WTC11 (cell line): ENCODE measurements at regions not wholly inside any gene's neighbourhood (a gene's known extent, or its start where the extent isn't known, plus 50 kb on each side); places are given as distances from the start of the nearest gene placed in this dataset.

ENCODE experiments used
- ATAC-seq: fragments of 200-7000 bp; cut with Tn5 transposase; 2 replicates; pipeline ENCODE4 v1.10.0; 2021; ENCODE audit warnings: mild to moderate bottlenecking, moderate library complexity
- CTCF ChIA-PET: fragments of 300-600 bp; sonication (Branson Sonifier 250); formaldehyde crosslinking; loops from one replicate; lab custom pipeline; 2021; ENCODE audit warnings: antibody characterized with exemption; lab: Charles Lee
- POLR2A ChIA-PET: fragments of 350-600 bp; sonication (Branson Sonifier 250); formaldehyde crosslinking; loops from one replicate; lab custom pipeline; 2021; ENCODE audit warnings: antibody characterized with exemption; lab: Charles Lee
- DNase-seq: peaks from one replicate; pipeline ENCODE4 v3.0.0; 2021; ENCODE audit warnings: low spot score
- H3K27ac Mint-ChIP-seq: 2 replicates; pipeline ENCODE4 v1.8.0; 2021; ENCODE audit warnings: mixed read lengths
- H3K27me3 Mint-ChIP-seq: 2 replicates; pipeline ENCODE4 v1.8.0; 2021; ENCODE audit warnings: low read depth, mild to moderate bottlenecking, moderate library complexity, mixed read lengths
- H3K36me3 Mint-ChIP-seq: 2 replicates; pipeline ENCODE4 v1.8.0; 2021; ENCODE audit warnings: mixed read lengths
- H3K4me1 Mint-ChIP-seq: 2 replicates; pipeline ENCODE4 v1.8.0; 2022; ENCODE audit warnings: mixed read lengths
- H3K4me3 Mint-ChIP-seq: 2 replicates; pipeline ENCODE4 v1.8.0; 2021; ENCODE audit warnings: mild to moderate bottlenecking, moderate library complexity, mixed read lengths
- H3K9me3 Mint-ChIP-seq: 2 replicates; pipeline ENCODE4 v1.8.0; 2021; ENCODE audit warnings: mixed read lengths
- CREB1 ChIP-seq: sonication (generic); formaldehyde crosslinking; IDR thresholded peaks from 2 replicates; pipeline ENCODE4 v1.8.0; 2023; ENCODE audit warnings: mild to moderate bottlenecking, missing genetic modification reagents
- E2F1 ChIP-seq: sonication (generic); formaldehyde crosslinking; IDR thresholded peaks from 2 replicates; pipeline ENCODE4 v1.8.0; 2022; ENCODE audit warnings: mild to moderate bottlenecking, missing genetic modification reagents
- EMX1 ChIP-seq: fragments of 250-450 bp; sonication (Bioruptor Pico); IDR thresholded peaks from 2 replicates; pipeline ENCODE4 v1.8.0; 2021; ENCODE audit warnings: mild to moderate bottlenecking
- FOXK1 ChIP-seq: sonication (generic); formaldehyde crosslinking; IDR thresholded peaks from 2 replicates; pipeline ENCODE4 v1.8.0; 2022; ENCODE audit warnings: mild to moderate bottlenecking, moderate library complexity, missing genetic modification reagents
- FOXP1 ChIP-seq: sonication (generic); formaldehyde crosslinking; IDR thresholded peaks from 2 replicates; pipeline ENCODE4 v1.8.0; 2022; ENCODE audit warnings: missing genetic modification reagents, mild to moderate bottlenecking, moderate library complexity, borderline replicate concordance
- HMGA2 ChIP-seq: fragments of 250-450 bp; sonication (Bioruptor Pico); IDR thresholded peaks from 2 replicates; pipeline ENCODE4 v1.4.0; 2021; ENCODE audit warnings: mild to moderate bottlenecking, moderate library complexity
- JAZF1 ChIP-seq: fragments of 250-450 bp; sonication (Bioruptor Pico); IDR thresholded peaks from 2 replicates; pipeline ENCODE4 v1.9.0; 2021; ENCODE audit warnings: moderate library complexity, mild to moderate bottlenecking, inconsistent platforms
- JUN ChIP-seq: sonication (generic); formaldehyde crosslinking; IDR thresholded peaks from 2 replicates; pipeline ENCODE4 v1.8.0; 2023; ENCODE audit warnings: mild to moderate bottlenecking, missing genetic modification reagents
- MYBL2 ChIP-seq: sonication (generic); formaldehyde crosslinking; IDR thresholded peaks from 2 replicates; pipeline ENCODE4 v1.8.1; 2023; ENCODE audit warnings: mild to moderate bottlenecking, moderate library complexity, missing genetic modification reagents
- NFYB ChIP-seq: sonication (generic); formaldehyde crosslinking; conservative IDR thresholded peaks from 2 replicates; pipeline ENCODE4 v1.8.0; 2022; ENCODE audit warnings: low read depth, missing genetic modification reagents
- PREB ChIP-seq: sonication (generic); formaldehyde crosslinking; IDR thresholded peaks from 2 replicates; pipeline ENCODE4 v1.8.1; 2022; ENCODE audit warnings: mild to moderate bottlenecking, missing genetic modification reagents, moderate library complexity, borderline replicate concordance
- SOX15 ChIP-seq: fragments of 250-450 bp; sonication (Bioruptor Pico); IDR thresholded peaks from 2 replicates; pipeline ENCODE4 v1.9.0; 2021; ENCODE audit warnings: mild to moderate bottlenecking
- ZSCAN18 ChIP-seq: fragments of 250-450 bp; sonication (Bioruptor Pico); IDR thresholded peaks from 2 replicates; pipeline ENCODE4 v2.1.2; 2022; ENCODE audit warnings: mild to moderate bottlenecking, moderate library complexity
- TF ChIP-seq, protein P1 (sequence below): fragments of 200-600 bp; IDR thresholded peaks from 2 replicates; pipeline ENCODE4 v1.8.0; 2022; ENCODE audit warnings: antibody characterized with exemption

- no peak for TF ChIP-seq ZSCAN18 (CRISPR knock-in tag)
- TF ChIP-seq CREB1 = no peak
- TF ChIP-seq EMX1 (CRISPR knock-in tag) = no peak
- TF ChIP-seq, all 79 proteins: peak for 0
Observed at GRCh38 chr7:116339564-116339963, 129.2 kb downstream of the TES start (continued).

GRCh38 chr7:116340201-116340847 is 130.0 kb downstream of the TES start:
- CTCF ChIA-PET = no interaction called here

GRCh38 chr7:116340943-116341907 is 130.9 kb downstream of the TES start:
- Mint-ChIP-seq H3K4me1 (no peaks in the 10 kb centered on the region), H3K36me3 (no peaks in the 10 kb centered on the region), H3K27ac (no peak overlapping the region), H3K9me3 (peaks cover under 1% of the 10 kb centered on the region; the same call in 1 of the 2 replicates), H3K4me3 (no peak overlapping the region), H3K27me3 (no peaks in the 10 kb centered on the region; the same call in 1 of the 2 replicates)
- TF ChIP-seq PREB (CRISPR knock-in tag) = no peak
- no peak for TF ChIP-seq JUN (CRISPR knock-in tag)
- no peak for TF ChIP-seq FOXK1 (CRISPR knock-in tag)
- TF ChIP-seq FOXP1 = no peak
- no peak for DNase-seq
- peak; percentile 82 for ATAC-seq
- POLR2A ChIA-PET = no interaction called here
- CTCF ChIA-PET = no interaction called here

More at GRCh38 chr7:116340201-116340847, 130.0 kb downstream of the TES start:
- ATAC-seq (no peak), DNase-seq (no peak)
- TF ChIP-seq E2F1 (CRISPR knock-in tag) (no peak), SOX15 (CRISPR knock-in tag) (no peak), ZSCAN18 (CRISPR knock-in tag) (no peak), NFYB (no peak), MYBL2 (CRISPR knock-in tag) (no peak), JAZF1 (CRISPR knock-in tag) (no peak), HMGA2 (CRISPR knock-in tag) (no peak)
- TF ChIP-seq, protein P1, sequence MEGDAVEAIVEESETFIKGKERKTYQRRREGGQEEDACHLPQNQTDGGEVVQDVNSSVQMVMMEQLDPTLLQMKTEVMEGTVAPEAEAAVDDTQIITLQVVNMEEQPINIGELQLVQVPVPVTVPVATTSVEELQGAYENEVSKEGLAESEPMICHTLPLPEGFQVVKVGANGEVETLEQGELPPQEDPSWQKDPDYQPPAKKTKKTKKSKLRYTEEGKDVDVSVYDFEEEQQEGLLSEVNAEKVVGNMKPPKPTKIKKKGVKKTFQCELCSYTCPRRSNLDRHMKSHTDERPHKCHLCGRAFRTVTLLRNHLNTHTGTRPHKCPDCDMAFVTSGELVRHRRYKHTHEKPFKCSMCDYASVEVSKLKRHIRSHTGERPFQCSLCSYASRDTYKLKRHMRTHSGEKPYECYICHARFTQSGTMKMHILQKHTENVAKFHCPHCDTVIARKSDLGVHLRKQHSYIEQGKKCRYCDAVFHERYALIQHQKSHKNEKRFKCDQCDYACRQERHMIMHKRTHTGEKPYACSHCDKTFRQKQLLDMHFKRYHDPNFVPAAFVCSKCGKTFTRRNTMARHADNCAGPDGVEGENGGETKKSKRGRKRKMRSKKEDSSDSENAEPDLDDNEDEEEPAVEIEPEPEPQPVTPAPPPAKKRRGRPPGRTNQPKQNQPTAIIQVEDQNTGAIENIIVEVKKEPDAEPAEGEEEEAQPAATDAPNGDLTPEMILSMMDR = no peak
- POLR2A ChIA-PET = no interaction called here
- Mint-ChIP-seq H3K27me3 (no peaks in the 10 kb centered on the region; the same call in 1 of the 2 replicates), H3K4me1 (no peaks in the 10 kb centered on the region), H3K9me3 (no peaks in the 10 kb centered on the region), H3K27ac (no peak overlapping the region), H3K4me3 (no peak overlapping the region), H3K36me3 (no peaks in the 10 kb centered on the region)
